ENCODE measurements at regions not wholly inside any gene's neighbourhood (a gene's known extent, or its start where the extent isn't known, plus 50 kb on each side); places are given as distances from the start of the nearest gene placed in this dataset.
A peak's percentile ranks its signal among the peaks of the same experiment; 100 is the strongest.

GRCh38 chr1:87638636-87639035 is 310.0 kb downstream of the LMO4 start:
- H3K27me3 ChIP-seq (ENCODE audit: control insufficient read depth in 3 of 3, insufficient read depth in 3 of 3, low read length in 3 of 3) = no peaks in the 10 kb centered on the region
- FAIRE-seq = no peak
- H3K27ac ChIP-seq (ENCODE audit: low read depth in 1 of 3, low read length in 2 of 3) = no peak overlapping the region

GRCh38 chr1:87641996-87642395 is 313.3 kb downstream of the LMO4 start:
- FAIRE-seq = no peak
- Histone ChIP-seq H3K4me1 (ENCODE audit: control insufficient read depth in 3 of 3, insufficient read depth in 2 of 3, low read depth in 1 of 3, low read length in 2 of 3) (peaks cover 0 to 9% (median 0%) of the 10 kb centered on the region in 3 donors), H3K27ac (ENCODE audit: low read depth in 1 of 3, low read length in 2 of 3) (no peak overlapping the region), H3K9me3 (ENCODE audit: control insufficient read depth in 2 of 2, insufficient read depth in 1 of 2, low read depth in 1 of 2, low read length in 1 of 2) (no peaks in the 10 kb centered on the region), H3K36me3 (ENCODE audit: control insufficient read depth in 3 of 3, insufficient read depth in 2 of 3, low read depth in 1 of 3, low read length in 3 of 3) (no peaks in the 10 kb centered on the region), H3K4me3 (ENCODE audit: low read depth in 1 of 3, low read length in 3 of 3) (no peak overlapping the region), H3K27me3 (ENCODE audit: control insufficient read depth in 3 of 3, insufficient read depth in 3 of 3, low read length in 3 of 3) (no peaks in the 10 kb centered on the region)
- 73 to 87% (median 74%) methylated on average over 3 of the region's 3 CpGs for WGBS, 3 donors
- DNase-seq = no peak

More at GRCh38 chr1:87638636-87639035, 310.0 kb downstream of the LMO4 start:
- H3K4me3 ChIP-seq (ENCODE audit: low read depth in 1 of 3, low read length in 3 of 3) = no peak overlapping the region
- peaks cover 0 to 9% (median 0%) of the 10 kb centered on the region in 3 donors for H3K4me1 ChIP-seq (ENCODE audit: control insufficient read depth in 3 of 3, insufficient read depth in 2 of 3, low read depth in 1 of 3, low read length in 2 of 3)
- H3K9me3 ChIP-seq (ENCODE audit: control insufficient read depth in 2 of 2, insufficient read depth in 1 of 2, low read depth in 1 of 2, low read length in 1 of 2) = peaks cover 0 to 13% of the 10 kb centered on the region in 2 donors
- DNase-seq = no peak
- H3K36me3 ChIP-seq (ENCODE audit: control insufficient read depth in 3 of 3, insufficient read depth in 2 of 3, low read depth in 1 of 3, low read length in 3 of 3) = no peaks in the 10 kb centered on the region

- DNase-seq (peak; percentile 50 to 56), FAIRE-seq (no peak)
- Histone ChIP-seq H3K27me3 (ENCODE audit: control insufficient read depth in 3 of 3, insufficient read depth in 3 of 3, low read length in 3 of 3) (no peaks in the 10 kb centered on the region), H3K4me1 (ENCODE audit: control insufficient read depth in 3 of 3, insufficient read depth in 2 of 3, low read depth in 1 of 3, low read length in 2 of 3) (peaks cover 0 to 9% (median 0%) of the 10 kb centered on the region in 3 donors), H3K9me3 (ENCODE audit: control insufficient read depth in 2 of 2, insufficient read depth in 1 of 2, low read depth in 1 of 2, low read length in 1 of 2) (no peaks in the 10 kb centered on the region), H3K36me3 (ENCODE audit: control insufficient read depth in 3 of 3, insufficient read depth in 2 of 3, low read depth in 1 of 3, low read length in 3 of 3) (no peaks in the 10 kb centered on the region), H3K27ac (ENCODE audit: low read depth in 1 of 3, low read length in 2 of 3) (no peak overlapping the region), H3K4me3 (ENCODE audit: low read depth in 1 of 3, low read length in 3 of 3) (no peak overlapping the region)
- 43 to 65% (median 52%) methylated on average over 3 of the region's 3 CpGs for WGBS, 3 donors
These were observed 314.0 kb downstream of the LMO4 start for GRCh38 chr1:87642581-87643221.

GRCh38 chr1:87644033-87644578 is 315.4 kb downstream of the LMO4 start:
- Histone ChIP-seq H3K27me3 (ENCODE audit: control insufficient read depth in 3 of 3, insufficient read depth in 3 of 3, low read length in 3 of 3) (no peaks in the 10 kb centered on the region), H3K9me3 (ENCODE audit: control insufficient read depth in 2 of 2, insufficient read depth in 1 of 2, low read depth in 1 of 2, low read length in 1 of 2) (no peaks in the 10 kb centered on the region), H3K4me3 (ENCODE audit: low read depth in 1 of 3, low read length in 3 of 3) (no peak overlapping the region), H3K4me1 (ENCODE audit: control insufficient read depth in 3 of 3, insufficient read depth in 2 of 3, low read depth in 1 of 3, low read length in 2 of 3) (peaks cover 0 to 9% (median 0%) of the 10 kb centered on the region in 3 donors), H3K36me3 (ENCODE audit: control insufficient read depth in 3 of 3, insufficient read depth in 2 of 3, low read depth in 1 of 3, low read length in 3 of 3) (no peaks in the 10 kb centered on the region), H3K27ac (ENCODE audit: low read depth in 1 of 3, low read length in 2 of 3) (no peak overlapping the region)
- DNase-seq (no peak), FAIRE-seq (no peak)

GRCh38 chr1:87644579-87645190 is 316.0 kb downstream of the LMO4 start:
- H3K4me1 ChIP-seq (ENCODE audit: control insufficient read depth in 3 of 3, insufficient read depth in 2 of 3, low read depth in 1 of 3, low read length in 2 of 3) = peaks cover 0 to 9% (median 0%) of the 10 kb centered on the region in 3 donors
- H3K27me3 ChIP-seq (ENCODE audit: control insufficient read depth in 3 of 3, insufficient read depth in 3 of 3, low read length in 3 of 3) = no peaks in the 10 kb centered on the region
- H3K27ac ChIP-seq (ENCODE audit: low read depth in 1 of 3, low read length in 2 of 3) = peak overlapping the region in 1 of 3 donors; percentile 49
- DNase-seq = no peak
- no peaks in the 10 kb centered on the region for H3K9me3 ChIP-seq (ENCODE audit: control insufficient read depth in 2 of 2, insufficient read depth in 1 of 2, low read depth in 1 of 2, low read length in 1 of 2)
- H3K4me3 ChIP-seq (ENCODE audit: low read depth in 1 of 3, low read length in 3 of 3) = no peak overlapping the region
- no peaks in the 10 kb centered on the region for H3K36me3 ChIP-seq (ENCODE audit: control insufficient read depth in 3 of 3, insufficient read depth in 2 of 3, low read depth in 1 of 3, low read length in 3 of 3)
- WGBS, 3 donors = 64 to 82% (median 80%) methylated on average over 7 of the region's 7 CpGs
- FAIRE-seq = no peak

GRCh38 chr1:87647430-87648177 is 318.9 kb downstream of the LMO4 start:
- FAIRE-seq = no peak
- Histone ChIP-seq H3K4me3 (ENCODE audit: low read depth in 1 of 3, low read length in 3 of 3) (no peak overlapping the region), H3K27ac (ENCODE audit: low read depth in 1 of 3, low read length in 2 of 3) (no peak overlapping the region), H3K4me1 (ENCODE audit: control insufficient read depth in 3 of 3, insufficient read depth in 2 of 3, low read depth in 1 of 3, low read length in 2 of 3) (peaks cover 0 to 5% (median 0%) of the 10 kb centered on the region in 3 donors), H3K27me3 (ENCODE audit: control insufficient read depth in 3 of 3, insufficient read depth in 3 of 3, low read length in 3 of 3) (no peaks in the 10 kb centered on the region), H3K36me3 (ENCODE audit: control insufficient read depth in 3 of 3, insufficient read depth in 2 of 3, low read depth in 1 of 3, low read length in 3 of 3) (no peaks in the 10 kb centered on the region), H3K9me3 (ENCODE audit: control insufficient read depth in 2 of 2, insufficient read depth in 1 of 2, low read depth in 1 of 2, low read length in 1 of 2) (no peaks in the 10 kb centered on the region)
- no peak for DNase-seq
- WGBS, 3 donors = 92 to 97% (median 93%) methylated on average over 6 of the region's 6 CpGs

- WGBS, 3 donors = 89 to 94% (median 93%) methylated on average over 4 of the region's 4 CpGs
These were observed 319.8 kb downstream of the LMO4 start for GRCh38 chr1:87648323-87649119.

GRCh38 chr1:87650306-87650705 is 321.6 kb downstream of the LMO4 start:
- Histone ChIP-seq H3K27ac (ENCODE audit: low read depth in 1 of 3, low read length in 2 of 3) (no peak overlapping the region), H3K4me1 (ENCODE audit: control insufficient read depth in 3 of 3, insufficient read depth in 2 of 3, low read depth in 1 of 3, low read length in 2 of 3) (no peaks in the 10 kb centered on the region), H3K36me3 (ENCODE audit: control insufficient read depth in 3 of 3, insufficient read depth in 2 of 3, low read depth in 1 of 3, low read length in 3 of 3) (no peaks in the 10 kb centered on the region), H3K4me3 (ENCODE audit: low read depth in 1 of 3, low read length in 3 of 3) (no peak overlapping the region), H3K27me3 (ENCODE audit: control insufficient read depth in 3 of 3, insufficient read depth in 3 of 3, low read length in 3 of 3) (no peaks in the 10 kb centered on the region), H3K9me3 (ENCODE audit: control insufficient read depth in 2 of 2, insufficient read depth in 1 of 2, low read depth in 1 of 2, low read length in 1 of 2) (no peaks in the 10 kb centered on the region)
- FAIRE-seq = no peak
- WGBS, 3 donors = 90 to 93% (median 91%) methylated on average over 5 of the region's 5 CpGs
- no peak for DNase-seq

More at GRCh38 chr1:87648323-87649119, 319.8 kb downstream of the LMO4 start:
- FAIRE-seq = no peak
- Histone ChIP-seq H3K9me3 (ENCODE audit: control insufficient read depth in 2 of 2, insufficient read depth in 1 of 2, low read depth in 1 of 2, low read length in 1 of 2) (no peaks in the 10 kb centered on the region), H3K4me1 (ENCODE audit: control insufficient read depth in 3 of 3, insufficient read depth in 2 of 3, low read depth in 1 of 3, low read length in 2 of 3) (no peaks in the 10 kb centered on the region), H3K36me3 (ENCODE audit: control insufficient read depth in 3 of 3, insufficient read depth in 2 of 3, low read depth in 1 of 3, low read length in 3 of 3) (no peaks in the 10 kb centered on the region), H3K27me3 (ENCODE audit: control insufficient read depth in 3 of 3, insufficient read depth in 3 of 3, low read length in 3 of 3) (no peaks in the 10 kb centered on the region), H3K4me3 (ENCODE audit: low read depth in 1 of 3, low read length in 3 of 3) (no peak overlapping the region), H3K27ac (ENCODE audit: low read depth in 1 of 3, low read length in 2 of 3) (no peak overlapping the region)
- no peak for DNase-seq

Measured in small intestine (tissue), 7 donors.